Loucy (cell line): ENCODE measurements at regions not wholly inside any gene's neighbourhood (a gene's known extent, or its start where the extent isn't known, plus 50 kb on each side); places are given as distances from the start of the nearest gene placed in this dataset.
A peak's percentile ranks its signal among the peaks of the same experiment; 100 is the strongest.

ENCODE experiments used
- H2AFZ ChIP-seq: fragments of 200-600 bp; sonication (generic); 2 replicates; pipeline ENCODE4 v1.6.0; 2016; ENCODE audit warnings: antibody characterized with exemption, mild to moderate bottlenecking, low read length, moderate library complexity
- H3F3A ChIP-seq: fragments of 200-600 bp; 2 replicates; pipeline ENCODE4 v1.6.0; 2016; ENCODE audit warnings: antibody characterized with exemption, low read depth, mild to moderate bottlenecking
- H3K27me3 ChIP-seq: fragments of 200-600 bp; sonication (generic); 2 replicates; pipeline ENCODE4 v1.6.1; 2014; ENCODE audit warnings: low read length, mild to moderate bottlenecking; ENCODE audit not compliant: insufficient read depth, poor library complexity, severe bottlenecking
- H3K36me3 ChIP-seq: fragments of 200-600 bp; sonication (generic); 2 replicates; pipeline ENCODE4 v1.6.1; 2016; ENCODE audit warnings: low read length; ENCODE audit not compliant: insufficient read depth
- H3K4me1 ChIP-seq: fragments of 200-600 bp; sonication (generic); 2 replicates; pipeline ENCODE4 v1.5.1; 2014; ENCODE audit warnings: low read length, mild to moderate bottlenecking; ENCODE audit not compliant: insufficient read depth, poor library complexity, severe bottlenecking
- H3K4me2 ChIP-seq: fragments of 200-600 bp; sonication (generic); 2 replicates; pipeline ENCODE4 v1.6.0; 2014; ENCODE audit warnings: antibody characterized with exemption, low read length, low read depth, mild to moderate bottlenecking; ENCODE audit not compliant: poor library complexity, severe bottlenecking
- H3K4me3 ChIP-seq: fragments of 200-600 bp; sonication (generic); 2 replicates; pipeline ENCODE4 v1.5.1; 2014; ENCODE audit warnings: low read length, mild to moderate bottlenecking, mixed read lengths; ENCODE audit not compliant: poor library complexity, severe bottlenecking
- H3K79me2 ChIP-seq: fragments of 200-600 bp; sonication (generic); 2 replicates; pipeline ENCODE4 v1.6.1; 2014; ENCODE audit warnings: low read length; ENCODE audit not compliant: insufficient read depth
- H3K9ac ChIP-seq: fragments of 200-600 bp; sonication (generic); 2 replicates; pipeline ENCODE4 v1.6.0; 2014; ENCODE audit warnings: mild to moderate bottlenecking, low read depth, low read length, moderate library complexity; ENCODE audit not compliant: poor library complexity, severe bottlenecking
- H3K9me2 ChIP-seq: fragments of 200-600 bp; sonication (generic); replicated peaks from 2 replicates; pipeline ENCODE4 v1.6.1; 2016; ENCODE audit warnings: low read depth, low read length, mixed read lengths
- H3K9me3 ChIP-seq: fragments of 200-600 bp; sonication (generic); 2 replicates; pipeline ENCODE4 v1.6.1; 2014; ENCODE audit warnings: mild to moderate bottlenecking, antibody characterized with exemption, low read length, low read depth; ENCODE audit not compliant: insufficient read depth
- H4K20me1 ChIP-seq: fragments of 200-600 bp; sonication (generic); 2 replicates; pipeline ENCODE4 v1.6.0; 2014; ENCODE audit warnings: antibody characterized with exemption, low read length, mild to moderate bottlenecking; ENCODE audit not compliant: insufficient read depth, poor library complexity, severe bottlenecking
- EZH2phosphoT487 ChIP-seq: fragments of 200-600 bp; IDR thresholded peaks from 2 replicates; pipeline ENCODE4 v1.6.1; 2018; ENCODE audit warnings: antibody characterized with exemption, mild to moderate bottlenecking, moderate library complexity, borderline replicate concordance
- TF ChIP-seq, protein P1 (sequence below): fragments of 200-600 bp; sonication (generic); conservative IDR thresholded peaks from 2 replicates; pipeline ENCODE4 v1.5.1; 2014; ENCODE audit warnings: mild to moderate bottlenecking, antibody characterized with exemption, low read length

DNA sequence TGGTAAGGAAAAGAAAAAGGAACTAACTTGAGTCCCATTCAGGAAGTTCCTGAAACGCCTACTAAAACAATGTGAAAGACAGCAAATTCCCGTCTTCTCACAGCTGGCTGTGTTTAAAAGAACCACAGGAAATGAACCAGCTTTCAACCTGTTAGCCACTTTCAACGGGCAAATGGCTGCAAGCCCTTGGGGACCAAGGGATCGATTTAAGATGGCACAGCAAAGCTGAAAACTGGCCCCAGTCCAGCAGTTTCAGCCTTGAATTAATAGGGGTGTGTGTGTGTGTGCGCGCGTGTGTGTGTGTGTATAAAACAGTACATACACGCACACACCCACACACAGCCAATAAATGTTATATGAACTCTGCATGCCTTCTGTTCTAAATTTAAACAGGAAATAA lies 168.7 kb upstream of the TMCO5A start:
- Histone ChIP-seq H3K36me3 (no peaks in the 10 kb centered on the region), H4K20me1 (no peaks in the 10 kb centered on the region), H3K9me2 (no peaks in the 10 kb centered on the region), H2AFZ (peak overlapping the region; percentile 70), H3K9ac (peak overlapping the region; percentile 53), H3K79me2 (no peaks in the 10 kb centered on the region), H3K4me3 (peak overlapping the region; percentile 60), H3K4me2 (peak overlapping the region; percentile 74), H3F3A (peaks cover 18% of the 10 kb centered on the region), H3K4me1 (peaks cover 71% of the 10 kb centered on the region), H3K27me3 (no peaks in the 10 kb centered on the region), H3K9me3 (no peaks in the 10 kb centered on the region)
- TF ChIP-seq, protein P1, sequence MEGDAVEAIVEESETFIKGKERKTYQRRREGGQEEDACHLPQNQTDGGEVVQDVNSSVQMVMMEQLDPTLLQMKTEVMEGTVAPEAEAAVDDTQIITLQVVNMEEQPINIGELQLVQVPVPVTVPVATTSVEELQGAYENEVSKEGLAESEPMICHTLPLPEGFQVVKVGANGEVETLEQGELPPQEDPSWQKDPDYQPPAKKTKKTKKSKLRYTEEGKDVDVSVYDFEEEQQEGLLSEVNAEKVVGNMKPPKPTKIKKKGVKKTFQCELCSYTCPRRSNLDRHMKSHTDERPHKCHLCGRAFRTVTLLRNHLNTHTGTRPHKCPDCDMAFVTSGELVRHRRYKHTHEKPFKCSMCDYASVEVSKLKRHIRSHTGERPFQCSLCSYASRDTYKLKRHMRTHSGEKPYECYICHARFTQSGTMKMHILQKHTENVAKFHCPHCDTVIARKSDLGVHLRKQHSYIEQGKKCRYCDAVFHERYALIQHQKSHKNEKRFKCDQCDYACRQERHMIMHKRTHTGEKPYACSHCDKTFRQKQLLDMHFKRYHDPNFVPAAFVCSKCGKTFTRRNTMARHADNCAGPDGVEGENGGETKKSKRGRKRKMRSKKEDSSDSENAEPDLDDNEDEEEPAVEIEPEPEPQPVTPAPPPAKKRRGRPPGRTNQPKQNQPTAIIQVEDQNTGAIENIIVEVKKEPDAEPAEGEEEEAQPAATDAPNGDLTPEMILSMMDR = no peak
- TF ChIP-seq EZH2phosphoT487 = no peak

DNA sequence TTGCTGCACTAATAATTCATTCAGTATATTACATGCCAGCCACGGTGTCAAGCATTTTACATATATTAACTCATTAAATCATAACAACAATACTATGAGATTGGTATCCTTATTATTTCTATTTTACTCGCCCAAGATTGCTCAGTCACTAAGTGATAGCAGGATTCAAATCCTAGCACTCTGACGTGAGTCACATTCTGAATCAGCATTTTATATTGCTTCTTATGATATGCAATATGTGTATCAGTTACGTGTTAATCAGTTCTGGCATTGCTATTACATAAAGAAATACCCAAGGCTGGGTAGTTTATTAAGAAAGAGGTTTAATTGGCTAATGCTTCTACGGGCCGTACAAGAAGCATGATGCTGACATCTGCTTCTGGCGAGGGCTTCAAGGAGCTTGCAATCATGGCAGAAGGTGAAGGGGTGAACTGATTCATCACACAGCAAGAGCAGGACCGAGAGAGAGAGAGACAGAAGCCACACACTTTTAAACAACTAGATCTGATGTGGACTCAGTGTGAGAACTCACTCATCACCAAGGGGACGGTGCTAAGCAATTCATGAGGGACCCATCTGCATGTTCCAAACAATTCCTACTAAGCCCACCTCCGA lies 166.5 kb upstream of the TMCO5A start:
- Histone ChIP-seq H3K4me1 (peaks cover 80% of the 10 kb centered on the region), H4K20me1 (no peaks in the 10 kb centered on the region), H3K4me2 (no peak overlapping the region), H2AFZ (no peak overlapping the region), H3K9me2 (no peaks in the 10 kb centered on the region), H3K36me3 (no peaks in the 10 kb centered on the region), H3K27me3 (no peaks in the 10 kb centered on the region), H3F3A (peaks cover 19% of the 10 kb centered on the region), H3K4me3 (no peak overlapping the region), H3K9me3 (no peaks in the 10 kb centered on the region), H3K79me2 (no peaks in the 10 kb centered on the region), H3K9ac (no peak overlapping the region)
- TF ChIP-seq, protein P1 = no peak
- TF ChIP-seq EZH2phosphoT487 = no peak

DNA sequence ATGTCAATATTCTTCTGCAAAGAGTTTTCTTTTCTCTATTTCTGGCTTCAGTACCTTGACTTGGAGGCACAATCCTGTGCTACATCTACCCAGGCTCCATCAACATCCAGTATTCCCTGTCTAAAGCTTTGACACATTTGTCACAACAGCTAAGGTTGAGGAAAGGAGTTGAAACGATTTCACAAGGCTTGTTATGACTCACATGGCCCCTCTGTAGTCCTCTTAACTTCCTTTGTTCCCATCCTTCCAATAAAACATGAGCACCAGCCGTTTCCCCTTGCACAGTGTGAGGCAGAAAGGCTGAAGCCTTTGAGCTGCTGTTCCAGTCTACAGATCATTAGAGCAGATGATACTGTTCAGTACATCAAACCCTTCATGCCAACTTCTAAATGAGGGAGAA lies 163.0 kb upstream of the TMCO5A start:
- peak overlapping the region; percentile 1; the same call in 1 of the 2 replicates for H2AFZ ChIP-seq
- no peak overlapping the region for H3K4me3 ChIP-seq
- H3K4me2 ChIP-seq = peak overlapping the region; percentile 79
- no peaks in the 10 kb centered on the region for H3K79me2 ChIP-seq
- peak overlapping the region; percentile 5 for H3K9ac ChIP-seq
- no peaks in the 10 kb centered on the region for H3K9me3 ChIP-seq
- H3K4me1 ChIP-seq = peaks cover 71% of the 10 kb centered on the region
- H3K36me3 ChIP-seq = no peaks in the 10 kb centered on the region
- no peaks in the 10 kb centered on the region for H3K27me3 ChIP-seq
- H4K20me1 ChIP-seq = no peaks in the 10 kb centered on the region
- peaks cover 15% of the 10 kb centered on the region for H3F3A ChIP-seq
- no peaks in the 10 kb centered on the region for H3K9me2 ChIP-seq
- TF ChIP-seq EZH2phosphoT487 = no peak
- TF ChIP-seq, protein P1 = no peak
